AG04450 (cell line): ENCODE measurements at regions not wholly inside any gene's neighbourhood (a gene's known extent, or its start where the extent isn't known, plus 50 kb on each side); places are given as distances from the start of the nearest gene placed in this dataset.

Source experiments
- CTCF ChIA-PET: fragments of 300-600, 350-600 bp; formaldehyde crosslinking; extraction: SDS; loops from one replicate; lab custom pipeline; 2022; ENCODE audit warnings: antibody characterized with exemption, inconsistent platforms; lab: Charles Lee
- POLR2A ChIA-PET: fragments of 350-600 bp; formaldehyde crosslinking; extraction: SDS; loops from one replicate; lab custom pipeline; 2021; ENCODE audit warnings: antibody characterized with exemption, inconsistent platforms; lab: Yijun Ruan, JAX
- DNase-seq: peaks from one replicate; pipeline ENCODE4 v3.0.0-alpha.2; 2011; ENCODE audit warnings: low read depth, low spot score
- H3K27ac ChIP-seq: one replicate; pipeline ENCODE4 v1.5.1; 2012; ENCODE audit warnings: low read depth, low read length, control low read depth
- H3K27me3 ChIP-seq: one replicate; pipeline ENCODE4 v1.6.0; 2012; ENCODE audit warnings: low read length; ENCODE audit not compliant: control insufficient read depth, insufficient read depth
- H3K4me3 ChIP-seq: 2 replicates; pipeline ENCODE4 v1.5.1; 2011; ENCODE audit warnings: mild to moderate bottlenecking, low read depth, low read length, control low read depth
- H3K9me3 ChIP-seq: 2 replicates; pipeline ENCODE4 v1.5.1; 2012; ENCODE audit warnings: low read length; ENCODE audit not compliant: control insufficient read depth, insufficient read depth
- CTCF ChIP-seq: IDR thresholded peaks from 2 replicates; pipeline ENCODE4 v1.5.1; 2011; ENCODE audit warnings: low read depth, low read length, control low read depth, inconsistent platforms

GRCh38 chr22:49044091-49044490 is 783.6 kb downstream of the BRD1 start:
- no peak for TF ChIP-seq CTCF
- CTCF ChIA-PET: no interaction called here
- Histone ChIP-seq H3K9me3 (peaks cover 88% of the 10 kb centered on the region), H3K4me3 (no peak overlapping the region), H3K27me3 (no peaks in the 10 kb centered on the region), H3K27ac (no peak overlapping the region)
- no peak for DNase-seq
- POLR2A ChIA-PET: no interaction called here

GRCh38 chr22:49042877-49043859 is 784.5 kb downstream of the BRD1 start:
- H3K9me3 ChIP-seq: peaks cover 90% of the 10 kb centered on the region
- ChIA-PET CTCF (no interaction called here), POLR2A (no interaction called here)
- no peak for TF ChIP-seq CTCF
- H3K27ac ChIP-seq: no peak overlapping the region
- H3K27me3 ChIP-seq: no peaks in the 10 kb centered on the region
- H3K4me3 ChIP-seq: no peak overlapping the region
- DNase-seq: no peak

- POLR2A ChIA-PET: no interaction called here
- peaks cover 91% of the 10 kb centered on the region for H3K9me3 ChIP-seq
- no peaks in the 10 kb centered on the region for H3K27me3 ChIP-seq
- H3K4me3 ChIP-seq: no peak overlapping the region
- CTCF ChIA-PET: no interaction called here
- DNase-seq: no peak
- TF ChIP-seq CTCF: no peak
- no peak overlapping the region for H3K27ac ChIP-seq
These were observed 785.6 kb downstream of the BRD1 start for GRCh38 chr22:49042066-49042465.

GRCh38 chr22:49040754-49041467 is 786.8 kb downstream of the BRD1 start:
- Histone ChIP-seq H3K27me3 (no peaks in the 10 kb centered on the region), H3K9me3 (peaks cover 87% of the 10 kb centered on the region), H3K27ac (no peak overlapping the region), H3K4me3 (no peak overlapping the region)
- CTCF ChIA-PET: no interaction called here
- no peak for TF ChIP-seq CTCF
- POLR2A ChIA-PET: no interaction called here
- no peak for DNase-seq

GRCh38 chr22:49040111-49040510 is 787.6 kb downstream of the BRD1 start:
- no peaks in the 10 kb centered on the region for H3K27me3 ChIP-seq
- peaks cover 87% of the 10 kb centered on the region for H3K9me3 ChIP-seq
- H3K4me3 ChIP-seq: no peak overlapping the region
- TF ChIP-seq CTCF: no peak
- no peak for DNase-seq
- no peak overlapping the region for H3K27ac ChIP-seq
- CTCF ChIA-PET: no interaction called here
- POLR2A ChIA-PET: no interaction called here
